AG04450 (cell line): ENCODE measurements at regions not wholly inside any gene's neighbourhood (a gene's known extent, or its start where the extent isn't known, plus 50 kb on each side); places are given as distances from the start of the nearest gene placed in this dataset.

Experiments
- CTCF ChIA-PET: fragments of 300-600, 350-600 bp; formaldehyde crosslinking; extraction: SDS; loops from one replicate; lab custom pipeline; 2022; ENCODE audit warnings: antibody characterized with exemption, inconsistent platforms; lab: Charles Lee
- POLR2A ChIA-PET: fragments of 350-600 bp; formaldehyde crosslinking; extraction: SDS; loops from one replicate; lab custom pipeline; 2021; ENCODE audit warnings: antibody characterized with exemption, inconsistent platforms; lab: Yijun Ruan, JAX
- DNase-seq: peaks from one replicate; pipeline ENCODE4 v3.0.0-alpha.2; 2011; ENCODE audit warnings: low read depth, low spot score
- H3K27ac ChIP-seq: one replicate; pipeline ENCODE4 v1.5.1; 2012; ENCODE audit warnings: low read depth, low read length, control low read depth
- H3K27me3 ChIP-seq: one replicate; pipeline ENCODE4 v1.6.0; 2012; ENCODE audit warnings: low read length; ENCODE audit not compliant: control insufficient read depth, insufficient read depth
- H3K4me3 ChIP-seq: 2 replicates; pipeline ENCODE4 v1.5.1; 2011; ENCODE audit warnings: mild to moderate bottlenecking, low read depth, low read length, control low read depth
- H3K9me3 ChIP-seq: 2 replicates; pipeline ENCODE4 v1.5.1; 2012; ENCODE audit warnings: low read length; ENCODE audit not compliant: control insufficient read depth, insufficient read depth
- CTCF ChIP-seq: IDR thresholded peaks from 2 replicates; pipeline ENCODE4 v1.5.1; 2011; ENCODE audit warnings: low read depth, low read length, control low read depth, inconsistent platforms

GRCh38 chr2:239498576-239498975, 97.8 kb upstream of the HDAC4 start:
- ChIA-PET POLR2A (no interaction called here), CTCF (no interaction called here)
- H3K9me3 ChIP-seq: peaks cover 35% of the 10 kb centered on the region; the same call in 1 of the 2 replicates
- no peaks in the 10 kb centered on the region for H3K27me3 ChIP-seq
- no peak for DNase-seq
- no peak overlapping the region for H3K27ac ChIP-seq
- no peak overlapping the region for H3K4me3 ChIP-seq
- TF ChIP-seq CTCF: no peak

GRCh38 chr2:239496700-239497099, 95.9 kb upstream of the HDAC4 start:
- ChIA-PET POLR2A (no interaction called here), CTCF (no interaction called here)
- no peak for TF ChIP-seq CTCF
- H3K27me3 ChIP-seq: no peaks in the 10 kb centered on the region
- no peak overlapping the region for H3K4me3 ChIP-seq
- H3K27ac ChIP-seq: no peak overlapping the region
- peaks cover 23% of the 10 kb centered on the region; the same call in 1 of the 2 replicates for H3K9me3 ChIP-seq
- no peak for DNase-seq

- no peaks in the 10 kb centered on the region for H3K27me3 ChIP-seq
- no peak for TF ChIP-seq CTCF
- DNase-seq: no peak
- no peak overlapping the region for H3K4me3 ChIP-seq
- H3K27ac ChIP-seq: no peak overlapping the region
- CTCF ChIA-PET: no interaction called here
- POLR2A ChIA-PET: no interaction called here
- peaks cover 21% of the 10 kb centered on the region; the same call in 1 of the 2 replicates for H3K9me3 ChIP-seq
These were observed 95.0 kb upstream of the HDAC4 start for GRCh38 chr2:239495791-239496233.

- peaks cover 2% of the 10 kb centered on the region for H3K27me3 ChIP-seq
- H3K4me3 ChIP-seq: no peak overlapping the region
- ChIA-PET POLR2A (no interaction called here), CTCF (no interaction called here)
- H3K9me3 ChIP-seq: peaks cover 21% of the 10 kb centered on the region; the same call in 1 of the 2 replicates
- DNase-seq: no peak
- TF ChIP-seq CTCF: no peak
- no peak overlapping the region for H3K27ac ChIP-seq
These were observed 94.4 kb upstream of the HDAC4 start for GRCh38 chr2:239495175-239495574.

- no peak for DNase-seq
- TF ChIP-seq CTCF: no peak
- Histone ChIP-seq H3K4me3 (no peak overlapping the region), H3K27me3 (peaks cover 2% of the 10 kb centered on the region), H3K27ac (no peak overlapping the region), H3K9me3 (peaks cover 21% of the 10 kb centered on the region; the same call in 1 of the 2 replicates)
- ChIA-PET CTCF (no interaction called here), POLR2A (no interaction called here)
These were observed 93.8 kb upstream of the HDAC4 start for GRCh38 chr2:239494578-239494977.
